Vagina (tissue), 2 donors: ENCODE measurements at regions not wholly inside any gene's neighbourhood (a gene's known extent, or its start where the extent isn't known, plus 50 kb on each side); places are given as distances from the start of the nearest gene placed in this dataset.

ENCODE experiments used
- POLR2A ChIP-seq, 2 donors: fragments of 450-650 bp; IDR thresholded peaks; one replicate each; pipeline ENCODE4 v1.6.1; 2017; ENCODE audit warnings: antibody characterized with exemption in 2 of 2, mild to moderate bottlenecking in 2 of 2, moderate library complexity in 2 of 2
- TF ChIP-seq, protein P1 (sequence below), 3 experiments: fragments of 450-650 bp in 2 of 3; fragments of 200-600 bp in 1 of 3; sonication (generic) in 1 of 3; IDR thresholded peaks; one replicate each; pipeline ENCODE4 v1.5.1; 2017 to 2019; ENCODE audit warnings: antibody characterized with exemption in 3 of 3, mild to moderate bottlenecking in 2 of 3, moderate library complexity in 2 of 3

GRCh38 chr5:133705331-133705730 lies 93.0 kb upstream of the FSTL4 start:
- TF ChIP-seq, protein P1, sequence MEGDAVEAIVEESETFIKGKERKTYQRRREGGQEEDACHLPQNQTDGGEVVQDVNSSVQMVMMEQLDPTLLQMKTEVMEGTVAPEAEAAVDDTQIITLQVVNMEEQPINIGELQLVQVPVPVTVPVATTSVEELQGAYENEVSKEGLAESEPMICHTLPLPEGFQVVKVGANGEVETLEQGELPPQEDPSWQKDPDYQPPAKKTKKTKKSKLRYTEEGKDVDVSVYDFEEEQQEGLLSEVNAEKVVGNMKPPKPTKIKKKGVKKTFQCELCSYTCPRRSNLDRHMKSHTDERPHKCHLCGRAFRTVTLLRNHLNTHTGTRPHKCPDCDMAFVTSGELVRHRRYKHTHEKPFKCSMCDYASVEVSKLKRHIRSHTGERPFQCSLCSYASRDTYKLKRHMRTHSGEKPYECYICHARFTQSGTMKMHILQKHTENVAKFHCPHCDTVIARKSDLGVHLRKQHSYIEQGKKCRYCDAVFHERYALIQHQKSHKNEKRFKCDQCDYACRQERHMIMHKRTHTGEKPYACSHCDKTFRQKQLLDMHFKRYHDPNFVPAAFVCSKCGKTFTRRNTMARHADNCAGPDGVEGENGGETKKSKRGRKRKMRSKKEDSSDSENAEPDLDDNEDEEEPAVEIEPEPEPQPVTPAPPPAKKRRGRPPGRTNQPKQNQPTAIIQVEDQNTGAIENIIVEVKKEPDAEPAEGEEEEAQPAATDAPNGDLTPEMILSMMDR (IDR thresholded peaks at IDR 0.05) = no peak
- no peak for TF ChIP-seq POLR2A (IDR thresholded peaks at IDR 0.05)
